Mesenchymal stem cell (in vitro differentiated cells and primary cell): ENCODE measurements at regions not wholly inside any gene's neighbourhood (a gene's known extent, or its start where the extent isn't known, plus 50 kb on each side); places are given as distances from the start of the nearest gene placed in this dataset.

Experiments used
- DNase-seq: peaks from one replicate; pipeline ENCODE4 v3.0.0-alpha.2; 2013
- H2AFZ ChIP-seq: one replicate; pipeline ENCODE4 v1.6.1; 2013; ENCODE audit warnings: low read depth, mild to moderate bottlenecking, control low read depth, inconsistent platforms, low read length, moderate library complexity
- H2AK5ac ChIP-seq: 2 replicates; pipeline ENCODE4 v1.6.1; 2013; ENCODE audit warnings: low read length, moderate library complexity, mild to moderate bottlenecking, inconsistent platforms; ENCODE audit not compliant: severe bottlenecking
- H2BK120ac ChIP-seq: one replicate; pipeline ENCODE4 v1.6.1; 2013; ENCODE audit warnings: low read depth, mild to moderate bottlenecking, inconsistent platforms, low read length, moderate library complexity
- H2BK12ac ChIP-seq, 2 experiments: one replicate each; pipeline ENCODE4 v1.6.1; 2013; ENCODE audit warnings: inconsistent platforms in 2 of 2, low read length in 2 of 2, mild to moderate bottlenecking in 2 of 2, moderate library complexity in 2 of 2, control low read depth in 1 of 2
- H2BK15ac ChIP-seq: one replicate; pipeline ENCODE4 v1.6.1; 2013; ENCODE audit warnings: mild to moderate bottlenecking, low read depth, inconsistent platforms; ENCODE audit not compliant: poor library complexity, severe bottlenecking
- H2BK5ac ChIP-seq: 2 replicates; pipeline ENCODE4 v1.6.1; 2013; ENCODE audit warnings: low read depth, mild to moderate bottlenecking, low read length, control low read depth, inconsistent platforms; ENCODE audit not compliant: poor library complexity, severe bottlenecking
- H3K14ac ChIP-seq, 2 experiments: one replicate each; pipeline ENCODE4 v1.6.1; 2013; ENCODE audit warnings: inconsistent platforms in 2 of 2, low read length in 2 of 2, control low read depth in 1 of 2, mild to moderate bottlenecking in 1 of 2, moderate library complexity in 1 of 2
- H3K18ac ChIP-seq, 2 experiments: one replicate each; pipeline ENCODE4 v1.6.1; 2013; ENCODE audit warnings: inconsistent platforms in 2 of 2, low read length in 2 of 2, control low read depth in 1 of 2, low read depth in 1 of 2, mild to moderate bottlenecking in 1 of 2
- H3K23ac ChIP-seq, 2 experiments: one replicate each; pipeline ENCODE4 v1.6.1; 2013; ENCODE audit warnings: inconsistent platforms in 2 of 2, low read length in 2 of 2, mild to moderate bottlenecking in 2 of 2, moderate library complexity in 2 of 2, control low read depth in 1 of 2
- H3K27ac ChIP-seq: 2 replicates; pipeline ENCODE4 v1.5.1; 2013; ENCODE audit warnings: mild to moderate bottlenecking, moderate library complexity, low read length, control low read depth, inconsistent platforms; ENCODE audit not compliant: poor library complexity, severe bottlenecking
- H3K27me3 ChIP-seq, 2 experiments: 2 replicates each; pipeline versions ENCODE4 v1.6.1 to v1.7.0; 2013; ENCODE audit warnings: low read length in 2 of 2, mild to moderate bottlenecking in 2 of 2, moderate library complexity in 2 of 2, control low read depth in 1 of 2, inconsistent platforms in 1 of 2; ENCODE audit not compliant: control insufficient read depth in 1 of 2, insufficient read depth in 1 of 2
- H3K36me3 ChIP-seq, 2 experiments: 2 replicates each; pipeline versions ENCODE4 v1.6.1 to v1.7.0; 2013; ENCODE audit warnings: low read length in 2 of 2, control low read depth in 1 of 2, inconsistent platforms in 1 of 2, low read depth in 1 of 2, mild to moderate bottlenecking in 1 of 2; ENCODE audit not compliant: insufficient read depth in 2 of 2, control insufficient read depth in 1 of 2
- H3K4ac ChIP-seq, 2 experiments: one replicate each; pipeline ENCODE4 v1.6.1; 2013; ENCODE audit warnings: inconsistent platforms in 2 of 2, low read length in 2 of 2, mild to moderate bottlenecking in 2 of 2, moderate library complexity in 2 of 2, control low read depth in 1 of 2, low read depth in 1 of 2
- H3K4me1 ChIP-seq: 2 replicates; pipeline ENCODE4 v1.6.1; 2013; ENCODE audit warnings: low read depth, low read length, control low read depth; ENCODE audit not compliant: control insufficient read depth, insufficient read depth
- H3K4me2 ChIP-seq: 2 replicates; pipeline ENCODE4 v1.6.1; 2013; ENCODE audit warnings: low read length, mild to moderate bottlenecking, inconsistent platforms; ENCODE audit not compliant: poor library complexity, severe bottlenecking
- H3K4me3 ChIP-seq, 2 experiments: 2 replicates each; pipeline versions ENCODE4 v1.5.1 to v1.7.0; 2013; ENCODE audit warnings: low read length in 2 of 2, mild to moderate bottlenecking in 2 of 2, control low read depth in 1 of 2, low read depth in 1 of 2; ENCODE audit not compliant: insufficient read depth in 1 of 2
- H3K79me1 ChIP-seq: replicated peaks from 2 replicates; pipeline ENCODE4 v1.6.1; 2013; ENCODE audit warnings: mild to moderate bottlenecking, control low read depth, low read length, inconsistent platforms; ENCODE audit not compliant: poor library complexity, severe bottlenecking
- H3K9ac ChIP-seq: 2 replicates; pipeline ENCODE4 v1.7.0; 2013; ENCODE audit warnings: mild to moderate bottlenecking, low read length, moderate library complexity
- H3K9me3 ChIP-seq: 2 replicates; pipeline ENCODE4 v1.7.0; 2013; ENCODE audit warnings: mild to moderate bottlenecking, low read length; ENCODE audit not compliant: control insufficient read depth
- H4K8ac ChIP-seq: one replicate; pipeline ENCODE4 v1.6.1; 2013; ENCODE audit warnings: inconsistent platforms, mild to moderate bottlenecking, low read length, moderate library complexity
- H4K91ac ChIP-seq: one replicate; pipeline ENCODE4 v1.6.1; 2013; ENCODE audit warnings: mild to moderate bottlenecking, low read length, inconsistent platforms
- WGBS: methylation state at CpG from one replicate; pipeline ENCODE4 v1.1.7; 2013; ENCODE audit warnings: mixed read lengths; 5-methylcytosine and 5-hydroxymethylcytosine counted together

GRCh38 chr6:28748192-28748591 lies 175.6 kb downstream of the TRIM27 start:
- Histone ChIP-seq H4K8ac (no peak overlapping the region), H2AFZ (no peak overlapping the region), H2BK120ac (no peak overlapping the region), H3K27ac (no peak overlapping the region), H3K27me3 (peaks cover 3 to 5% of the 10 kb centered on the region in 2 experiments), H4K91ac (no peak overlapping the region), H3K9me3 (peaks cover 5% of the 10 kb centered on the region), H3K18ac (no peak overlapping the region), H3K4me1 (no peaks in the 10 kb centered on the region), H3K36me3 (no peaks in the 10 kb centered on the region), H3K4me3 (no peak overlapping the region), H3K9ac (no peak overlapping the region), H2BK5ac (no peak overlapping the region), H3K14ac (no peak overlapping the region), H2BK15ac (no peak overlapping the region), H3K79me1 (no peaks in the 10 kb centered on the region), H2AK5ac (no peak overlapping the region), H3K4me2 (no peak overlapping the region), H2BK12ac (no peak overlapping the region), H3K23ac (no peak overlapping the region), H3K4ac (no peak overlapping the region)
- WGBS: 40% methylated on average over 1 of the region's 2 CpGs
- no peak for DNase-seq

- no peaks in the 10 kb centered on the region for H3K79me1 ChIP-seq
- H3K27me3 ChIP-seq: no peaks in the 10 kb centered on the region
- no peak overlapping the region for H3K18ac ChIP-seq
- H3K4me2 ChIP-seq: no peak overlapping the region
- no CpG with 5 or more reads among the region's 1 CpG for WGBS
- peaks cover 5% of the 10 kb centered on the region for H3K9me3 ChIP-seq
- no peak overlapping the region for H2AK5ac ChIP-seq
- no peak overlapping the region for H2BK120ac ChIP-seq
- H3K4me1 ChIP-seq: no peaks in the 10 kb centered on the region
- H3K27ac ChIP-seq: no peak overlapping the region
- no peak overlapping the region for H3K4ac ChIP-seq
- H2AFZ ChIP-seq: no peak overlapping the region
- H4K8ac ChIP-seq: no peak overlapping the region
- DNase-seq: no peak
- no peak overlapping the region for H3K4me3 ChIP-seq
- no peak overlapping the region for H4K91ac ChIP-seq
- H2BK5ac ChIP-seq: no peak overlapping the region
- no peak overlapping the region for H2BK12ac ChIP-seq
- no peak overlapping the region for H3K14ac ChIP-seq
- H3K9ac ChIP-seq: no peak overlapping the region
- no peaks in the 10 kb centered on the region for H3K36me3 ChIP-seq
- H2BK15ac ChIP-seq: no peak overlapping the region
- no peak overlapping the region for H3K23ac ChIP-seq
Observed at GRCh38 chr6:28750926-28751458, 172.8 kb downstream of the TRIM27 start.

- no peak for DNase-seq
- Histone ChIP-seq H3K23ac (no peak overlapping the region), H2AK5ac (no peak overlapping the region), H2AFZ (no peak overlapping the region), H3K18ac (no peak overlapping the region), H3K9me3 (peaks cover 5% of the 10 kb centered on the region), H3K36me3 (no peaks in the 10 kb centered on the region), H2BK120ac (no peak overlapping the region), H2BK5ac (no peak overlapping the region), H3K4me3 (no peak overlapping the region), H3K4ac (no peak overlapping the region), H3K9ac (no peak overlapping the region), H3K4me2 (no peak overlapping the region), H4K8ac (no peak overlapping the region), H3K27ac (no peak overlapping the region), H3K14ac (no peak overlapping the region), H2BK15ac (no peak overlapping the region), H3K27me3 (no peaks in the 10 kb centered on the region), H4K91ac (no peak overlapping the region), H3K4me1 (no peaks in the 10 kb centered on the region), H3K79me1 (no peaks in the 10 kb centered on the region), H2BK12ac (no peak overlapping the region)
- 84% methylated on average over 8 of the region's 12 CpGs for WGBS
Observed at GRCh38 chr6:28751514-28751913, 172.3 kb downstream of the TRIM27 start.

- Histone ChIP-seq H4K8ac (no peak overlapping the region), H3K9ac (no peak overlapping the region), H4K91ac (no peak overlapping the region), H2BK5ac (no peak overlapping the region), H2BK12ac (no peak overlapping the region), H3K27ac (no peak overlapping the region), H3K27me3 (no peaks in the 10 kb centered on the region), H3K9me3 (peaks cover 5% of the 10 kb centered on the region), H2AK5ac (no peak overlapping the region), H3K23ac (no peak overlapping the region), H3K4ac (no peak overlapping the region), H3K4me2 (no peak overlapping the region), H3K36me3 (no peaks in the 10 kb centered on the region), H3K4me1 (no peaks in the 10 kb centered on the region), H2BK15ac (no peak overlapping the region), H3K14ac (no peak overlapping the region), H3K18ac (no peak overlapping the region), H3K79me1 (no peaks in the 10 kb centered on the region), H3K4me3 (no peak overlapping the region), H2AFZ (no peak overlapping the region), H2BK120ac (no peak overlapping the region)
- WGBS: 82% methylated on average over 2 of the region's 2 CpGs
- no peak for DNase-seq
Observed at GRCh38 chr6:28751963-28752350, 171.8 kb downstream of the TRIM27 start.
